ENCODE measurements at regions not wholly inside any gene's neighbourhood (a gene's known extent, or its start where the extent isn't known, plus 50 kb on each side); places are given as distances from the start of the nearest gene placed in this dataset.

DNA sequence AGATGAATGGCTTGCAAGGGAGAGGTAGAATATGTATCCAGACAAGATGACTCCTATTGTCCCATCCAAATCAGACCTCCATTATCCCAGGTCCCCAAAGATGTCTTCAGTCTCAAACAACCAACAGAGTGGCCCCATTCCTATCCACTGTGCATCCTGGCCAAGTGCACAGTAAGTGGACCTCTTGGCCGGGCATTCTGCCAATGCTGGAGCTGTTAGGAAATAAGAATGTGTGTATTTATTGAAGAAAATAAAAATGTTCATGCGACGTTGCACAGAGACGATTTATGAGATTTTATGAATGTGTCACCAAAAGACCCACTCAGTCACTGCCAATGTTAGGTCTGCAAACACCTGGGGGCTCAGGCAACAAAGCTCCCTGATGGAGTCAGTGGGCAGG is 196.0 kb downstream of the MAFB start:
- TF ChIP-seq, protein P1, sequence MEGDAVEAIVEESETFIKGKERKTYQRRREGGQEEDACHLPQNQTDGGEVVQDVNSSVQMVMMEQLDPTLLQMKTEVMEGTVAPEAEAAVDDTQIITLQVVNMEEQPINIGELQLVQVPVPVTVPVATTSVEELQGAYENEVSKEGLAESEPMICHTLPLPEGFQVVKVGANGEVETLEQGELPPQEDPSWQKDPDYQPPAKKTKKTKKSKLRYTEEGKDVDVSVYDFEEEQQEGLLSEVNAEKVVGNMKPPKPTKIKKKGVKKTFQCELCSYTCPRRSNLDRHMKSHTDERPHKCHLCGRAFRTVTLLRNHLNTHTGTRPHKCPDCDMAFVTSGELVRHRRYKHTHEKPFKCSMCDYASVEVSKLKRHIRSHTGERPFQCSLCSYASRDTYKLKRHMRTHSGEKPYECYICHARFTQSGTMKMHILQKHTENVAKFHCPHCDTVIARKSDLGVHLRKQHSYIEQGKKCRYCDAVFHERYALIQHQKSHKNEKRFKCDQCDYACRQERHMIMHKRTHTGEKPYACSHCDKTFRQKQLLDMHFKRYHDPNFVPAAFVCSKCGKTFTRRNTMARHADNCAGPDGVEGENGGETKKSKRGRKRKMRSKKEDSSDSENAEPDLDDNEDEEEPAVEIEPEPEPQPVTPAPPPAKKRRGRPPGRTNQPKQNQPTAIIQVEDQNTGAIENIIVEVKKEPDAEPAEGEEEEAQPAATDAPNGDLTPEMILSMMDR (IDR thresholded peaks at IDR 0.05; ENCODE audit: extremely low read depth in 1 of 2, insufficient read depth in 1 of 2, low read depth in 1 of 2, low read length in 2 of 2) = no peak
- TF ChIP-seq POLR2A (IDR thresholded peaks at IDR 0.05; ENCODE audit: low read depth, low read length) (no peak), EZH2 (IDR thresholded peaks at IDR 0.05; ENCODE audit: borderline replicate concordance, low read depth, low read length, severe bottlenecking) (no peak)
- TF ChIP-seq, protein P2, sequence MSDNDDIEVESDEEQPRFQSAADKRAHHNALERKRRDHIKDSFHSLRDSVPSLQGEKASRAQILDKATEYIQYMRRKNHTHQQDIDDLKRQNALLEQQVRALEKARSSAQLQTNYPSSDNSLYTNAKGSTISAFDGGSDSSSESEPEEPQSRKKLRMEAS (IDR thresholded peaks at IDR 0.05; ENCODE audit: insufficient read depth, insufficient read length) = no peak
